GM21526 (cell line): ENCODE measurements at regions not wholly inside any gene's neighbourhood (a gene's known extent, or its start where the extent isn't known, plus 50 kb on each side); places are given as distances from the start of the nearest gene placed in this dataset.

Source experiments
- ATAC-seq: cut with Tn5 transposase; IDR thresholded peaks from one replicate; pipeline ENCODE4 v1.9.1; 2021; ENCODE audit warnings: moderate library complexity; ENCODE audit not compliant: unreplicated experiment, low FRiP score

GRCh38 chr1:79585801-79586200, 579.3 kb upstream of the ADGRL4 start:
- ATAC-seq = no peak

- ATAC-seq = no peak
These were observed 568.9 kb upstream of the ADGRL4 start for GRCh38 chr1:79575424-79575823.

GRCh38 chr1:79568411-79568810, 561.9 kb upstream of the ADGRL4 start:
- ATAC-seq = no peak

GRCh38 chr1:79561521-79561978, 555.0 kb upstream of the ADGRL4 start:
- ATAC-seq = no peak

- ATAC-seq = no peak
These were observed 549.7 kb upstream of the ADGRL4 start for GRCh38 chr1:79556189-79556588.

GRCh38 chr1:79554688-79555087, 548.2 kb upstream of the ADGRL4 start:
- ATAC-seq = no peak

- no peak for ATAC-seq
These were observed 544.8 kb upstream of the ADGRL4 start for GRCh38 chr1:79551321-79551720.

- no peak for ATAC-seq
These were observed 543.9 kb upstream of the ADGRL4 start for GRCh38 chr1:79550402-79550801.

GRCh38 chr1:79549201-79549600, 542.7 kb upstream of the ADGRL4 start:
- no peak for ATAC-seq

- no peak for ATAC-seq
These were observed 541.0 kb upstream of the ADGRL4 start for GRCh38 chr1:79547514-79547913.

- no peak for ATAC-seq
These were observed 536.9 kb upstream of the ADGRL4 start for GRCh38 chr1:79543394-79543793.

- ATAC-seq = no peak
These were observed 532.5 kb upstream of the ADGRL4 start for GRCh38 chr1:79539001-79539400.

- no peak for ATAC-seq
These were observed 526.0 kb upstream of the ADGRL4 start for GRCh38 chr1:79532555-79532954.

- ATAC-seq = no peak
These were observed 525.3 kb upstream of the ADGRL4 start for GRCh38 chr1:79531790-79532189.

- ATAC-seq = no peak
These were observed 523.9 kb upstream of the ADGRL4 start for GRCh38 chr1:79530476-79530875.

GRCh38 chr1:79530055-79530454, 523.5 kb upstream of the ADGRL4 start:
- ATAC-seq = no peak

GRCh38 chr1:79524126-79524525, 517.6 kb upstream of the ADGRL4 start:
- no peak for ATAC-seq

GRCh38 chr1:79519084-79519760, 512.7 kb upstream of the ADGRL4 start:
- ATAC-seq = peak; percentile 88

GRCh38 chr1:79517470-79518224, 511.1 kb upstream of the ADGRL4 start:
- ATAC-seq = no peak

- ATAC-seq = no peak
These were observed 501.2 kb upstream of the ADGRL4 start for GRCh38 chr1:79507770-79508169.

- no peak for ATAC-seq
These were observed 494.6 kb upstream of the ADGRL4 start for GRCh38 chr1:79501153-79501552.

GRCh38 chr1:79499541-79499940, 493.0 kb upstream of the ADGRL4 start:
- ATAC-seq = no peak
